GM19035 (cell line): ENCODE measurements at regions not wholly inside any gene's neighbourhood (a gene's known extent, or its start where the extent isn't known, plus 50 kb on each side); places are given as distances from the start of the nearest gene placed in this dataset.
"Not testable (repeated sequence)": the region's sequence is repeated elsewhere in the genome, so short reads cannot be mapped to it uniquely, and the experiment has no call there.

Experiments
- ATAC-seq: cut with Tn5 transposase; IDR thresholded peaks from one replicate; pipeline ENCODE4 v1.9.1; 2021; ENCODE audit not compliant: unreplicated experiment

DNA sequence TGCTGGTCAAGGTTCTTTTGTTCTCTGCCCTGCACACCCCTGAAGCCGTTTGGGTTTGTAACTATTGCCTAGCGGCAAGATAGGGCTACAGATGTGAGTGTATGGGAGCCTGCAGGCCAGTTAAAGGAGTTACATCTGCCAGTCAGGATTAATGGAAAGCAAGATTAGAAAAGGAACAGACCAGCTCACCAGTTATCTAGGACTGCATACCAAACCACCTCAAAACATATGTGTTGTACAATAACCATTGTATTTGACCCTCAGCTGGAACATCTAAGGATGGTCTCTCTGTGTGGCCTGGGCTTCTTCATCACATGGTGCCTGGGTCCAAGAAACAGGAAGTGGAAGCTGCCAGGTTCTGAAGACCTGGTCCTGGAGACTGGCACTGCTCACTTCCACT is 52.5 kb upstream of the FBXO28 start:
- ATAC-seq: no peak

DNA sequence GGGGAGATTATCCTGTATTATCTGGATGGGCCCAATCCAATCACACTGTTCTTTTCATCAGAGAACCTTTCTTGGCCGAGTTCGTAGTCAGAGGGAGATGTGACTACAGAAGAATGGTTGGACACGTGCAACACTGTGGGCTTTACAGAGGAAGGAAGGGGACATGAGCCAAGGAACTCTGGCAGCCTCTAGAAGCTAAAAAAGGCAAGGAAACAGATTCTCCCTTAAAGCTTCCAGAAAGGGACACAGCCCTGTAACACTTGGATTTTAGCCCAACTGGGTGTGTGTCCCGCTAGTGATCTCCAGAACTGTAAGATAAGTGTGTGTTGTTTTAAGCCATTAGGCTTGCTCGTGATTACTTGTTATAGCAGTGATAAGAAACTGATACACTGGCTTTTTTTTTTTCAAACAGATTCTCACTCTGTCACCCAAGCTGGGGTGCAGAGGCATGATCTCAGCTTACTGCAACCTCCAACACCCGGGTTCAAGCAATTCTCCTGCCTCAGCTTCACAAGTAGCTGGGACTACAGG is 53.9 kb upstream of the FBXO28 start:
- no peak for ATAC-seq

DNA sequence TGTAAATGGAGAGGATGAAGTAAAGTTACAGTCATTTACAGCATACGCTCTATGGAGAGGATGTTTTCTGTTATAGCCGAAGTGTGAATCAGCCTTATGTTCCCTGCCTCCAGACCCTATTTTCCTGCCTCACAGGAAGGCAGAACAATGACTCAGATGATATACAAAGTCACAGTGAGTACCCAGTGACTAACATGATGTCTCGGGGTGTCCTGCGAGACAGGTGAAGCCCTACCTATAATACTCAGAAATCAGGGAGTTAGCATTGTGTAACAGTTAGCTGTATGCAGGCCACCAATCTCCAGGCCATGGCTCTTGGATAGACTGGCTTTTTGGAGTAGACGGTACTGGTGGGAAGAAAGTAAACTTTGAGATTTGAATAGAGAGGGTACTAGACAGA is 55.6 kb upstream of the FBXO28 start:
- no peak for ATAC-seq

DNA sequence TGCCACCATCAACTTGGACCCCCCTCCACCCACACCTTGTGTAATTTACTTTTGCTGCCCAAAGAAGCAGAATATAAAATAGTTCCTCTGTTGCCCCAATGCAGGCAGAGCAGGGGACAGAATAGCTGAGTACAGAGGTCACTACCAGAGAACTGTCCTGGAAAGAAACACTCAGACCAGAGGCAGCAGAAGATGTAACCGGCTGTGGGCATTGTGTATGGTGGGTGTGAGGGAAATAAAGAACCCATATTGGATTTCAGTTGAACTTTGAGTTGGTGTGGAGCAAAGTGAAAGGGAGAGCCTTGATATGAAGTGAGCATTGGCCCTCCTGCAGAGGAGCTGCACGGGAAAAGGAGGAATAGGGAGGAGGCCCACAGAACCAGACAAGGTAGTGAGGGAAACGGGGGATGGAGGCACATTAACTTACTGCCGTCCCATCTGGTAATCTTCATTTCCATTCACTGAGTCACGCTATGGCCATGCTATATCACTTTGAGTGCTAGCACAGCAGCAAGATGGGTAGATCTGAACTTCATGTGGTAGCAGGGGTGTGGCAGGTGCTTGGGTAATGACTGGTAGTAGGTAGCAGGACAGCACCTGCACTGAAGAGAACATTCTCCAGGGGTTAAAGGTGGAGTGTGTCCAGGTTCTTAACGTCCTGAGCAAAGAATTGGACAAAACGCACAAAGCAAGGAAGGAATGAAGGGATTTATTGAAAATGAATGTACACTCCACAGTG is 56.3 kb upstream of the FBXO28 start:
- ATAC-seq: no peak

DNA sequence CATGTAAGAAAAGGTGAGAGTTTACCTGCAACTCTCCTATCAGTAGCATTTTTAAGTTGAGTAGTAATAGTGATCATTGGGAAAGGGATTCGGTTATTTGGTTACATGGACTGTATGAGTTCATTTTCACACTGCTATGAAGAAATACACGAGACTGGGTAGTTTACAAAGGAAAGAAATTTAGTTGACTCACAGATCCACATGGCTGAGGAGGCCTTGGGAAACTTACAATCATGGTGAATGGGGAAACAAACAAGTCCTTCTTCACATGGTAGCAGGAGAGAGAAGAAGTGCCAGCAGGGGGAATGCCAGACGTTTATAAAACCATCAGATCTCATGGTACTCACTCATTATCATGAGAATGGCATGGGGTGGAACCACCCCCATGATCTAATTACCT is 59.3 kb upstream of the FBXO28 start:
- ATAC-seq: no peak

DNA sequence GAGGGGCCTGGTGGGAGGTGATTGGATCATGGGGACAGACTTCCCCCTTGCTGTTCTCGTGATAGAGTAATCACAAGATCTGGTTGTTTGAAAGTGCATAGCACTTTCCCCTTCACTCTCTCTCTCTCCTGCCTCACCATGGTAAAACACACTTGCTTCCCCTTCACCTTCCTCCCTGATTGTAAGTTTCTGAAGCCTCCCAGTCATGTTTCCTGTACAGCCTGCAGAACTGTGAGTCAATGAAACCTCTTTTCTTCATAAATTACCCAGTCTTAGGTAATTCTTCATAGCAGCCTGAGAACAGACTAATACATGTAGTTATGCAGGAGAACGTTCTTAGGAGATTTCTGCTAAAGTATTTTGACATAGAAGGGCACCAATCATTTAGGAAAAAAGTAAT is 59.9 kb upstream of the FBXO28 start:
- ATAC-seq: no peak

DNA sequence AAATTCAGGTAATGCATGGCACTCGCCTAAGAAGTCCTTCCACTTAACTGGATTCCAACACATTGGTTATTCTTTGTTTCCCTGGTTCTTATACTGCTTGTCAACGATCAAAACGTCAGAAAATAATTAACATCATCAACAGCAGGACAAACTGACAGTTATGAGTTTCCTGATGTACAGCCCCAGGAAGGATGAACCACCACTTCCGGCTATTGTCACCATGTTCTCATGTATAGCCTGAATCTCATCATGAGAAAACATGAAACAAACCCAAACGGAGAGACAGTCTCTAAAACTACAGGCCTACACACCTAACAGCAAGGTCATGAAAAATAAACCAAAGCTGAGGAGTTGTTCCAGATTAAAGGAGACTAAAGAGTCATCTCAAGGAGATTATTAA is 60.5 kb upstream of the FBXO28 start:
- ATAC-seq: no peak

DNA sequence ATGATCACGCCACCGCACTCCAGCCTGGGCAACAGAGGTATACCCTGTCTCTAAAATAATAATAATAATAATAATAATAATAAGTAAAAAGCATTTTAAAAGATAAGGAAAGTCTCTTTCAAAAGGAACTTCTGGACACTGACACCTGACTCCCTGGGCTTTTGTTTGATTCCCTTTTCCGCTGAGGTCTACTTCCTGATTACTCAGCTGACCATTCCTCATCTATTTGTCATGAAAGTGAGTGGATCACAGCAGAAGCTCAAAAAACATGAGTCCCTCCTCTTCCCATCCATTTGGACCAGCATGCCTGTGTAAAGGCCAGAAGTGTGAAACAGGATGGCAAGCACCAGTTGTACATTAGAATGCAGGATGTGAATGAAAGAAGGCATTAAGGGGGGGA is 61.1 kb upstream of the FBXO28 start:
- ATAC-seq: no peak

DNA sequence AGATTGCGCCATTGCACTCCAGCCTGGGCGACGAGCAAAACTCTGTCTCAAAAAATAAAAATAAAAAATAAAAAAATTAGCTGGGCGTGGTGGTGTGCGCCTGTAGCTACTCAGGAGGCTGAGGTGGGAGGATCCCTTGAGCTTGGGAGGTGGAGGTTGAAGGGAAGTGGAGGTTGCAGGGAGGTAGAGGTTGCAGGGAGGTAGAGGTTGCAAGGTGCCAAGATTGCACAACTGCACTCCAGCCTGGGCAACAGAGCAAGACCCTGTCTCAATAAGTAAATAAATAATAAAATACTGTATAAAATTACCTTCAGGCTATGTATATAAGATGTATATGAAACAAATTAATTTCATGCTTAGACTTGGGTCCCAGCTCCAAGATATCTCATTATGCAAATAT is 62.1 kb upstream of the FBXO28 start:
- ATAC-seq: not testable (repeated sequence)

DNA sequence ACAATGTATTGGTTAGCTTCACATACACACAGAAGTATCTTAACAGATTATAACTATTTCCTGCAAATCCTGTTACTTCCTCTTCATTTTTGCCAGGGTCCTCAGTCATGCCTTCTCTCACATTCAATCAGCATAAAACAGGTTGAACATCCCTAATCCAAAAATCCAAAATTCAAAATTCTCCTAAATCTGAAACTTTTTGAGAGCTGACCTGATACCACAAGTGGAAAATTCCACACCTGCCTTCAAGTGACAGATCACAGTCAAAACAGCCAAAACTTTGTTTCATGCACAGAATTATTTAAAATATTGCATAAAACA is 62.9 kb upstream of the FBXO28 start:
- no peak for ATAC-seq

DNA sequence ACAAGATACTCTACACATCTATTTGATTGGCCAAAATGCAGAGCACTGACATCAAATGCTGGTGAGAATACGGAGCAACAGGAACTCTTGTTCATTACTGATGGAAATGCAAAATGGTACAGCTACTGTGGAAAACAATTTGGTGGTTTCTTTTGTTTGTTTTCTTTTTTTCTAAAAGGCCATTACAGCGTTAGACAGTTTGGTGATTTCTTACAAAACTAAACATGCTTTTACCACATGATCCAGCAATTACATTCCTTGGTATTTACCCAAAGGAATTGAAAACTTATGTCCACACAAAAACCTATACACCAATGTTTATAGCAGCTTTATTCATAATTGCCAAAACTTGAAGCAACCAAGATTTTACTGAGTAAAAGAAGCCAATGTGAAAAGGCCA is 66.4 kb upstream of the FBXO28 start:
- no peak for ATAC-seq

DNA sequence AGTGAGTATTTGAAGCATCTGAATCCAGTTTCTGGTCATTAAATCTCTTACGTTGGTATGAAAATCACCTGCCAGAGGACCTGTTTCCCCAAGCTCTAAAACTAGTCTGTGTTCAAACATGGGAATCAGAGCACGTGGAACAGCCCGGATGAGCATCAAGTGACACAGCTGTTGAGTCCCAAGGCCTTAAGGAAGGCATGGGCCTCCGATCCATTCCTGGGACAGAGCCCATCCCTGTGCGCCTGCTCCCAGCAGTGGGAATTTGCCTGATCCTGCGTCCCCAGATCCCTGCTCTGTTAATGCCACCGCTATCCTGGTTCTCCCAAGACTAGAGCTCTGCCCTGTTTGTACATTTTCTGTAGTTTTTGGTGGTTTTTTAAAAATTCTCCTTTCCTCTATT is 68.4 kb upstream of the FBXO28 start:
- no peak for ATAC-seq

DNA sequence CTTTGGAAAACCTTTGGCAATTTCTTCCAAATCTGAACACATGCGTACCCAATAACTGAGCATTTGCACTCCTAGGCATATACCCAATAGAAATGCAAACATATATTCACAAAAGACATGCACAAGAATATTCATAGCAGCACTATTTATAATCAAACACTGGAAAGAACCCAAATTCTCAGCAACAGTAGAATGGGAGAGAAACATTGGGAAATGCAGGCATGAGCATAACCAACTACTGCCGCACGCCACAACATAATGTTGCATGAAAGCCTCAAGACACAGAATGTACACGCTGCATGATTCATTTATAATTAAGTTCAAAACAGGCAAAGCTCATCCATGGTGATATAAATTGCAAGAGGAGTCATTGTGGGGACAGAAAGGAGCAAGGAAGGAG is 69.5 kb upstream of the FBXO28 start:
- ATAC-seq: no peak

DNA sequence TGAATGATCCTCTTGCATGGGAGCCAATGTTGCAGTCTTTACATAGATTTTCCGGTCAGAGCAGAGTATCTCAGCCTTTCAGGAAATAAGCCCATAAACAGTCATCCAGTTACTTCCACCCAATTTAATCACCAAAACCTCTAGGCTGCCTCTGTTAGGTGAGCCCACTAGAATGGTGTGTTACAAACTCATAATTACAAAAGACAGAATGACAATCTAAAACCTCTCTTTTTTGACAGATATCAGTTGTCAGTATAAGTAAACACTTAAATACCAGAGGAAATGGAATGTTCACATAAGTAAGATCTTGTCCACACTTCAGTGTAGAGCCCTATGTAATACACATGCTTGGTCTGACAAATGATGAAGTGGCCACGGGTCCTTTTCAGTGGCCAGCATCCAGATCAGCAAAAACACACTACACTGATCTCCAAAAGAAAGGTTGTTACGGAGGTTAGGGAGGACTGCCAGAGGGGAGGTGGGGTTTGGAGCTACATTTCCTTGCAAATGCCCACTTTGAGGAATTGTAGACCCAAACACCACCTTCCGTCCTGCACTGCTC is 71.3 kb upstream of the FBXO28 start:
- ATAC-seq: no peak

DNA sequence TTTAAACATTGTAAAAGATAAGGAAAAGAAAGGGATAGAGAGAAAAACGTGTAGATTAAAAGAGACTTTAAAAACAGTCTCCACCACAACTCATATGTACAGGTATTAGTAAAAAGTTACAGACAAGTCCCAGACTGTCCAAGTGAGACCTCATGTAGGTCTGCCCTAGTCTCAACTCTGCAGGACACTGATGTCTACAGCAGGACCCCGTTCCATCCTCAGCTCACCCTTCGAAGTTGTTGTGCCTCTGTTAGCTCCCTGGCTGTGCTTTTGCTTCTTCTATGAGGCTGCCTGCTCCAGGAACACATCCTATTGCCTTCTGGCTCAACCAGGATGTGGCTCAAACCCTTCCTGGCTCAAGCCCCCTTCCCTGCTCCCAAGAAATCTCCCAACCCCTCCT is 72.9 kb upstream of the FBXO28 start:
- no peak for ATAC-seq

DNA sequence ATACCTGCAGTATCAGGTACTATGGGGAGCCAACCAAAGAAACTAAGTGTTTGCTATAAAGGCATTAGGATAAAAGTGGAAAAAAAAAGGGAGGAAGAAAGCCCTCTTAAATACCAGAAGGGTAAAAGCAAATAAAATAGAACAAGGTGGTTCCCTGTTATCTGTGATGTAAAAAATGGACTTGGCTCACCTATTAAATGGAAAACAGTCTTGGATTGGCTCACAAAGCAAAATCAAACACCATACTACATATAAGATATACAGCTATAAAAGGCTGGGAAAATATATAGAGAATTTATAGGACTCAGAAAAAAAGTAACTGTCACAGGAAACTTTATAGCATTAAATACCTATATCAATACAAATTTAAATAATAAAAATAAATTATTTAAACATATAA is 73.5 kb upstream of the FBXO28 start:
- ATAC-seq: not testable (repeated sequence)

DNA sequence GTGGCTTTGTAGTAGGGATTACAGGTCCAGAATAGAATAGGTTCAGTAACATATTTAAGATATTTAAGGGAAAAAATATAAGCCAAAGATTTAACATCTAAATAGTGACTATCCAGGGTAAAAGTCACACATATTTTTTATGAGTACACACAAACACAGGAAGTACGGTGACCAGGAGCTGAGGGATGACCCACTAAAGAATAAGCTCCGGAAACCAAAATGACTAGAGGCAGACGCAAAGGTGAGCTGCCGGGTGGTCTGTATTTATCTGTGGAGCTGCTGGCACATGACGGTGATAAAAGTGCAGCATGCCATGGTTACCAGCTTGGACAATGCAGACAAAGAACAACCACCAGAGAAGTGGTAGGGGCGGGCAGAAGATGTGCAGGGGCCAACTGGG is 73.9 kb upstream of the FBXO28 start:
- not testable (repeated sequence) for ATAC-seq

DNA sequence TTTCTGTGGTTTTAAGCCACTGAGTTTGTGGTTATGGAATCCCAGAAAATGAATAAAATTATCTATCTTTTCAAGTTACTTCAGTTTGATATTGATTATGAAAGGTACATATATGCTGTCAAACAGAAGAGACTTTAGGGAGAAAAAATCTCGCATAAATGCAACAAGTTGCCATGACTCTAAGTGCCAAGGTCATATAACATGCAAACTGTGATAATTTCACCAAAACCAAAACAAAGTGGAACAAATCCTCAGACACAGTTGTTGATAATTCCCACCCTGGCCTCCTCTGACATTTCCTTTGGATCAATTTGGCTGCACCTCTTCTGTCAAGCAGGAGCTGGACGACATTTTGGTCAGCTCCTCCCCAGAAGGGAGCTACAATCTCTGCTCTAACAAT is 75.1 kb upstream of the FBXO28 start:
- ATAC-seq: not testable (repeated sequence)

DNA sequence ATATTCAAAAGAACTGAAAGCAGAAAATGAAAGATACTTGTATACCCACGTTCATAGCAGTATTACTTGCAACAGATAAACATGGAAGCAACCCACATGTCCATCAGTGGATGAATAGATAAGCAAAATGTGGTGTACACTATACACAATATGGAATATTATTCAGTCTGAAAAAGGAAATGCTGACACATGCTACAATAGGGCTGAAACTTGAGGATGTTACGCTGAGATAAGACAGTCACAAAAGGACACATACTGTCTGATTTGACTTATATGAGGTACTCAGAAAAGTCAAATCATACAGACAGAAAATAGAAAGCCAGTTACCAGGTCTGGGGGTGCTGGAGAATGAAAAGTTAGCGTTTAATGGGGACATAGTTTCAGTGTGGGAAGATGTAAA is 76.5 kb upstream of the FBXO28 start:
- ATAC-seq: not testable (repeated sequence)

DNA sequence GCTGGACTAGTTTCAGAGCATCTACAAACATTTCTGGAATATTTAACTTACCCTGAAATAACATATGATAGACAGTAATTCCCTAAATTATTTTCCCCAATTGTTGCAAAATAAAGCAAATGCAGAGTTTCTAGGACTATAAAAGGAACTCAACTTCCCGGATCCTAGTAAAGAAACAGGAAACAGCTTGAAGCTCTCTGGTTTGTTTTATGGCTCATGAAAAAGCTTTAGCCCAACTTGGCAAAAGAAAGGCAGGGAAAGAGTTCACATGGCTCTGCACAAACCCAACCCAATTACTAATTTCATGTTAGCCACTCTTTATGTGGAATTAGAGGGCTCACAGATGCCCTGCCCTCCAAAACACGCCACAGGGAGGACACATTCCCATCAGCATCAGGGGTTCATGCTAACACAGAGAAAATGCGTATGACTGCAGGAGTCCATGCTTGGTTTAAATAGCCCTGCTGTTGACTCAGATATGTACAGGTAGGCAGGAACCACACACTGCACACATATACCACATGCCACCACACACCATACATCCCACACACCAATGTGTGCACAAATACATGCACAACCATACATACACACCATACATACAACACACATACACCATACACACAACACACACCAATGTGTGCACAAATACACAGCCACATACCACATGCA is 81.2 kb upstream of the FBXO28 start:
- ATAC-seq: not testable (repeated sequence)

DNA sequence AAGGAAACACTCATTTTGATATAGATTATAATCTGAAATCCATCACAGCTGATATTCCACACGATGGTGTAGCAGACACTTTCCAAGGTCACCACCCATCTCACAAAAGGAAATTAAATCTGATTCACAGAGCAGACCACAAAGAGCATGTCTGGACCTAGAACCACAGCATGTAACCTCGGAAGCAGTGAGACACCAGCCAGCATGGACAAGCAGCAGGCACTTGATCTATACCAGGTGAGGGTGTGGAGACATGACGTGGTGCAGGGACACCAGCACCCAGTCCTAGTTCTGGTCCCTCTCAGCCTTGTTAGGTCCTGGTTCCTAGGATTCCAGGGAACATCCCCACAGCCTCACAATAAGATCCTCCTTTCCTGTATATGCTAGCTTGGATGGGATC is 81.9 kb upstream of the FBXO28 start:
- not testable (repeated sequence) for ATAC-seq

DNA sequence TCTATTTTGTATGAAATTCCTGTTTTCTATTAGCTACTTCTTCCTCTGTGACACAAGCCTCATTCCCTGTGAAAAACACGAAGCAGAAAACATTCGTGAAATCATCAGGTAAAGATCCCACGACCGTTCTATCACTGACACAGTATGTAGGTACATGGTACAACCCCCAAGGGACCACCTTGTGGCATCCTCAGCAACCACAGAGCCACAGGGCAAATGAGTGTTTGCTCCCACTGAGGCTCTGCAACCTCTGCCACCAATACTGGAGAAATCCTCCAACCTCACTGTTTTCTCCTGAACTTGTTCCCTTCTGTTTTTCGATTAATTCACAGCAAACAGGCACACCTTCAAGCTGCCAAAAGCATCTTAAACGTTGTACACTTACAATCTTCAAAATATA is 83.7 kb upstream of the FBXO28 start:
- not testable (repeated sequence) for ATAC-seq
